H1 (cell line): ENCODE measurements at regions not wholly inside any gene's neighbourhood (a gene's known extent, or its start where the extent isn't known, plus 50 kb on each side); places are given as distances from the start of the nearest gene placed in this dataset.

Experiments used
- CREB1 ChIP-seq: IDR thresholded peaks from 2 replicates; pipeline ENCODE4 v1.6.1; 2012; ENCODE audit warnings: inconsistent platforms
- TCF12 ChIP-seq: IDR thresholded peaks from 2 replicates; pipeline ENCODE4 v1.6.1; 2011; ENCODE audit warnings: low read depth, mild to moderate bottlenecking, low read length
- YY1 ChIP-seq: IDR thresholded peaks from 2 replicates; pipeline ENCODE4 v1.6.1; 2011; ENCODE audit warnings: low read depth, mild to moderate bottlenecking, low read length

- TF ChIP-seq CREB1, result no peak
- TF ChIP-seq YY1, result no peak
- no peak for TF ChIP-seq TCF12
Measured at GRCh38 chr3:154507727-154508126, 77.7 kb upstream of the GPR149 start.
